ENCODE measurements at regions not wholly inside any gene's neighbourhood (a gene's known extent, or its start where the extent isn't known, plus 50 kb on each side); places are given as distances from the start of the nearest gene placed in this dataset.

- ATAC-seq (no peak), DNase-seq (ENCODE audit: low read depth, low spot score) (no peak)
- Histone ChIP-seq H3K27me3 (ENCODE audit: control insufficient read depth, insufficient read depth, low read length) (no peaks in the 10 kb centered on the region; the same call in 1 of the 2 replicates), H3K4me1 (ENCODE audit: control insufficient read depth, insufficient read depth, low read length) (no peaks in the 10 kb centered on the region), H3K27ac (ENCODE audit: low read length) (no peak overlapping the region), H3K4me3 (ENCODE audit: low read depth in 2 of 2, low read length in 2 of 2) (no peak overlapping the region), H3K36me3 (ENCODE audit: control insufficient read depth, insufficient read depth, low read length) (no peaks in the 10 kb centered on the region), H3K9me3 (ENCODE audit: control insufficient read depth, insufficient read depth, low read depth, low read length) (no peaks in the 10 kb centered on the region)
- no peak for TF ChIP-seq TCF7L2 (IDR thresholded peaks at IDR 0.05; ENCODE audit: low read depth, low read length)
- TF ChIP-seq, protein P1, sequence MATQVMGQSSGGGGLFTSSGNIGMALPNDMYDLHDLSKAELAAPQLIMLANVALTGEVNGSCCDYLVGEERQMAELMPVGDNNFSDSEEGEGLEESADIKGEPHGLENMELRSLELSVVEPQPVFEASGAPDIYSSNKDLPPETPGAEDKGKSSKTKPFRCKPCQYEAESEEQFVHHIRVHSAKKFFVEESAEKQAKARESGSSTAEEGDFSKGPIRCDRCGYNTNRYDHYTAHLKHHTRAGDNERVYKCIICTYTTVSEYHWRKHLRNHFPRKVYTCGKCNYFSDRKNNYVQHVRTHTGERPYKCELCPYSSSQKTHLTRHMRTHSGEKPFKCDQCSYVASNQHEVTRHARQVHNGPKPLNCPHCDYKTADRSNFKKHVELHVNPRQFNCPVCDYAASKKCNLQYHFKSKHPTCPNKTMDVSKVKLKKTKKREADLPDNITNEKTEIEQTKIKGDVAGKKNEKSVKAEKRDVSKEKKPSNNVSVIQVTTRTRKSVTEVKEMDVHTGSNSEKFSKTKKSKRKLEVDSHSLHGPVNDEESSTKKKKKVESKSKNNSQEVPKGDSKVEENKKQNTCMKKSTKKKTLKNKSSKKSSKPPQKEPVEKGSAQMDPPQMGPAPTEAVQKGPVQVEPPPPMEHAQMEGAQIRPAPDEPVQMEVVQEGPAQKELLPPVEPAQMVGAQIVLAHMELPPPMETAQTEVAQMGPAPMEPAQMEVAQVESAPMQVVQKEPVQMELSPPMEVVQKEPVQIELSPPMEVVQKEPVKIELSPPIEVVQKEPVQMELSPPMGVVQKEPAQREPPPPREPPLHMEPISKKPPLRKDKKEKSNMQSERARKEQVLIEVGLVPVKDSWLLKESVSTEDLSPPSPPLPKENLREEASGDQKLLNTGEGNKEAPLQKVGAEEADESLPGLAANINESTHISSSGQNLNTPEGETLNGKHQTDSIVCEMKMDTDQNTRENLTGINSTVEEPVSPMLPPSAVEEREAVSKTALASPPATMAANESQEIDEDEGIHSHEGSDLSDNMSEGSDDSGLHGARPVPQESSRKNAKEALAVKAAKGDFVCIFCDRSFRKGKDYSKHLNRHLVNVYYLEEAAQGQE (IDR thresholded peaks at IDR 0.05; ENCODE audit: insufficient read depth in 1 of 2, low read depth in 2 of 2, low read length in 1 of 2): no peak
- no peak for TF ChIP-seq POLR2AphosphoS5 (IDR thresholded peaks at IDR 0.05; ENCODE audit: low read depth, low read length)
- TF ChIP-seq, protein P2, sequence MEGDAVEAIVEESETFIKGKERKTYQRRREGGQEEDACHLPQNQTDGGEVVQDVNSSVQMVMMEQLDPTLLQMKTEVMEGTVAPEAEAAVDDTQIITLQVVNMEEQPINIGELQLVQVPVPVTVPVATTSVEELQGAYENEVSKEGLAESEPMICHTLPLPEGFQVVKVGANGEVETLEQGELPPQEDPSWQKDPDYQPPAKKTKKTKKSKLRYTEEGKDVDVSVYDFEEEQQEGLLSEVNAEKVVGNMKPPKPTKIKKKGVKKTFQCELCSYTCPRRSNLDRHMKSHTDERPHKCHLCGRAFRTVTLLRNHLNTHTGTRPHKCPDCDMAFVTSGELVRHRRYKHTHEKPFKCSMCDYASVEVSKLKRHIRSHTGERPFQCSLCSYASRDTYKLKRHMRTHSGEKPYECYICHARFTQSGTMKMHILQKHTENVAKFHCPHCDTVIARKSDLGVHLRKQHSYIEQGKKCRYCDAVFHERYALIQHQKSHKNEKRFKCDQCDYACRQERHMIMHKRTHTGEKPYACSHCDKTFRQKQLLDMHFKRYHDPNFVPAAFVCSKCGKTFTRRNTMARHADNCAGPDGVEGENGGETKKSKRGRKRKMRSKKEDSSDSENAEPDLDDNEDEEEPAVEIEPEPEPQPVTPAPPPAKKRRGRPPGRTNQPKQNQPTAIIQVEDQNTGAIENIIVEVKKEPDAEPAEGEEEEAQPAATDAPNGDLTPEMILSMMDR (IDR thresholded peaks at IDR 0.05): no peak
- no peak for TF ChIP-seq SIN3A (IDR thresholded peaks at IDR 0.05; ENCODE audit: borderline replicate concordance, insufficient read depth, low read depth, low read length)
- BruUV-seq (replicated peaks): no TSS peak
- intact Hi-C loops (cut with micrococcal nuclease; ENCODE audit: unreplicated experiment) (no loop called here), in situ Hi-C loops (cut with HindIII; ENCODE audit: low pct_unique_long_range_greater_than_20kb, low sequenced_read_pairs) (no loop called here)
- ChIA-PET CTCF (no interaction called here), POLR2A (no interaction called here)
Observed at GRCh38 chr1:232260861-232261260, 369.1 kb downstream of the SIPA1L2 start.

DNA sequence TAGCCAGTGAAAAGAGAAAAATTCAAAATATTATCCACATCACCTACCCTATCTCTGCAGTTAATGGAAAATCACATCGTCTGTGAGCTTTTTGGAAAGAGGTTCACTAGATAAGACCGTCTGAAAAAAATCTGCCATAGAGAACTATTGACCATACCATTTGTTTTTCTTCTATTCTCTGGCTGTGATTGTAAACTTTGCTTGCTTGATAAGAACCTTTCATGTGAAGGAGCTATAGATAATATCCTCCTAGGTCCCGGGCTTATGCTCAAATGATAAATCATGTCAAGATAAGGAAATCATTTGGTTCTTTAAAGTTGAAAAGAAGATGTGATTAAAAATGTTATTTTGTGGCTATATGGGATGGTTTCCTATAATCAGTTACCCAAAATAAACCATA lies 369.9 kb downstream of the SIPA1L2 start:
- Histone ChIP-seq H3K4me1 (ENCODE audit: control insufficient read depth, insufficient read depth, low read length) (no peaks in the 10 kb centered on the region), H3K9me3 (ENCODE audit: control insufficient read depth, insufficient read depth, low read depth, low read length) (no peaks in the 10 kb centered on the region), H3K36me3 (ENCODE audit: control insufficient read depth, insufficient read depth, low read length) (no peaks in the 10 kb centered on the region), H3K27me3 (ENCODE audit: control insufficient read depth, insufficient read depth, low read length) (no peaks in the 10 kb centered on the region; the same call in 1 of the 2 replicates), H3K4me3 (ENCODE audit: low read depth in 2 of 2, low read length in 2 of 2) (no peak overlapping the region), H3K27ac (ENCODE audit: low read length) (no peak overlapping the region)
- in situ Hi-C loops (cut with HindIII; ENCODE audit: low pct_unique_long_range_greater_than_20kb, low sequenced_read_pairs): no loop called here
- ChIA-PET CTCF (interaction anchor here (0.5 kb wide), 1 partner anchor 14 kb away, joined by 4 read pairs; no protein-coding TSS in a partner anchor), POLR2A (no interaction called here)
- ATAC-seq: no peak
- no TSS peak for BruUV-seq (replicated peaks)
- DNase-seq (ENCODE audit: low read depth, low spot score): no peak
- no peak for TF ChIP-seq POLR2AphosphoS5 (IDR thresholded peaks at IDR 0.05; ENCODE audit: low read depth, low read length)
- TF ChIP-seq, protein P2 (IDR thresholded peaks at IDR 0.05): no peak
- no peak for TF ChIP-seq SIN3A (IDR thresholded peaks at IDR 0.05; ENCODE audit: borderline replicate concordance, insufficient read depth, low read depth, low read length)
- no peak for TF ChIP-seq TCF7L2 (IDR thresholded peaks at IDR 0.05; ENCODE audit: low read depth, low read length)
- TF ChIP-seq, protein P1 (IDR thresholded peaks at IDR 0.05; ENCODE audit: insufficient read depth in 1 of 2, low read depth in 2 of 2, low read length in 1 of 2): no peak
- intact Hi-C loops (cut with micrococcal nuclease; ENCODE audit: unreplicated experiment): no loop called here
